Mucosa of descending colon (tissue), 3 donors: ENCODE measurements at regions not wholly inside any gene's neighbourhood (a gene's known extent, or its start where the extent isn't known, plus 50 kb on each side); places are given as distances from the start of the nearest gene placed in this dataset.

Experiments used
- ATAC-seq: fragments of 200-7000 bp; cut with Tn5 transposase; one replicate; pipeline ENCODE4 v1.9.1; 2020; ENCODE audit warnings: mild to moderate bottlenecking, moderate library complexity
- DNase-seq, 3 donors: peaks; one replicate each; pipeline ENCODE4 v3.0.0-alpha.2; 2020
- H3K36me3 ChIP-seq: fragments of 200-600 bp; one replicate; pipeline ENCODE4 v1.8.0; 2021; ENCODE audit warnings: low read depth, mild to moderate bottlenecking
- H3K4me1 ChIP-seq: fragments of 200-600 bp; one replicate; pipeline ENCODE4 v1.8.0; 2021; ENCODE audit warnings: low read depth, mild to moderate bottlenecking
- H3K4me3 ChIP-seq: fragments of 200-600 bp; one replicate; pipeline ENCODE4 v1.8.0; 2021; ENCODE audit warnings: mild to moderate bottlenecking
- H3K9me3 ChIP-seq: fragments of 200-600 bp; one replicate; pipeline ENCODE4 v1.8.0; 2021; ENCODE audit warnings: mild to moderate bottlenecking
- CTCF ChIP-seq: fragments of 200-600 bp; IDR thresholded peaks from one replicate; pipeline ENCODE4 v1.8.0; 2022; ENCODE audit warnings: antibody characterized with exemption, mild to moderate bottlenecking
- intact Hi-C, 2 donors: fragments of 100-400 bp; cut with DNase I in 1 of 2; cut with micrococcal nuclease in 1 of 2; formaldehyde crosslinking; loops; one replicate each; pipeline versions ENCODE4 v1.11.0 to v1.11.1; 2022; cut with DNase I, micrococcal nuclease
- donor health status: DM: no; HTN: no; CAD: no; lungs with moderate emphysema.
- donor health status: DM: no; HTN: no; CAD: no.
- donor health status: DM: no; HTN: yes; CAD: no.

GRCh38 chr5:54671681-54672080 lies 154.1 kb downstream of the SNX18 start:
- intact Hi-C loops, result no loop called here
- ATAC-seq (no peak), DNase-seq (no peak)
- H3K4me1 ChIP-seq, result no peaks in the 10 kb centered on the region
- no peak for TF ChIP-seq CTCF
- no peaks in the 10 kb centered on the region for H3K9me3 ChIP-seq
- no peak overlapping the region for H3K4me3 ChIP-seq
- H3K36me3 ChIP-seq, result no peaks in the 10 kb centered on the region

- Histone ChIP-seq H3K4me3 (no peak overlapping the region), H3K36me3 (no peaks in the 10 kb centered on the region), H3K9me3 (no peaks in the 10 kb centered on the region), H3K4me1 (no peaks in the 10 kb centered on the region)
- intact Hi-C loops, result no loop called here
- DNase-seq (peak in 1 of 3 donors; percentile 21), ATAC-seq (peak; percentile 51)
- TF ChIP-seq CTCF, result no peak
Measured at GRCh38 chr5:54671111-54671531, 153.6 kb downstream of the SNX18 start.

- H3K36me3 ChIP-seq, result no peaks in the 10 kb centered on the region
- no peak for TF ChIP-seq CTCF
- intact Hi-C loops, result no loop called here
- DNase-seq (no peak), ATAC-seq (no peak)
- H3K9me3 ChIP-seq, result no peaks in the 10 kb centered on the region
- H3K4me1 ChIP-seq, result no peaks in the 10 kb centered on the region
- no peak overlapping the region for H3K4me3 ChIP-seq
Measured at GRCh38 chr5:54670281-54670680, 152.7 kb downstream of the SNX18 start.

- DNase-seq, result no peak
- TF ChIP-seq CTCF, result no peak
Measured at GRCh38 chr5:54669845-54670244, 152.3 kb downstream of the SNX18 start.

GRCh38 chr5:54669285-54669684 lies 151.7 kb downstream of the SNX18 start:
- H3K4me3 ChIP-seq, result no peak overlapping the region
- no peaks in the 10 kb centered on the region for H3K4me1 ChIP-seq
- intact Hi-C loops, result no loop called here
- DNase-seq, result no peak
- no peak for ATAC-seq
- TF ChIP-seq CTCF, result no peak
- no peaks in the 10 kb centered on the region for H3K9me3 ChIP-seq
- no peaks in the 10 kb centered on the region for H3K36me3 ChIP-seq

More at GRCh38 chr5:54669845-54670244, 152.3 kb downstream of the SNX18 start:
- Histone ChIP-seq H3K9me3 (no peaks in the 10 kb centered on the region), H3K4me3 (no peak overlapping the region), H3K36me3 (no peaks in the 10 kb centered on the region), H3K4me1 (no peaks in the 10 kb centered on the region)
- ATAC-seq, result no peak
- intact Hi-C loops, result no loop called here

GRCh38 chr5:54668096-54668495 lies 150.5 kb downstream of the SNX18 start:
- TF ChIP-seq CTCF, result no peak
- H3K36me3 ChIP-seq, result no peaks in the 10 kb centered on the region
- intact Hi-C loops, result no loop called here
- H3K4me1 ChIP-seq, result no peaks in the 10 kb centered on the region
- no peaks in the 10 kb centered on the region for H3K9me3 ChIP-seq
- ATAC-seq (no peak), DNase-seq (no peak)
- H3K4me3 ChIP-seq, result no peak overlapping the region
